Upper lobe of right lung (tissue), 1 donor: ENCODE measurements at regions not wholly inside any gene's neighbourhood (a gene's known extent, or its start where the extent isn't known, plus 50 kb on each side); places are given as distances from the start of the nearest gene placed in this dataset.
A peak's percentile ranks its signal among the peaks of the same experiment; 100 is the strongest.

ENCODE experiments used
- ATAC-seq: fragments of 200-7000 bp; cut with Tn5 transposase; one replicate; pipeline ENCODE4 v1.9.1; 2020; ENCODE audit warnings: mild to moderate bottlenecking, moderate library complexity
- DNase-seq: peaks from one replicate; pipeline ENCODE4 v3.0.0-alpha.2; 2020
- H3K27ac ChIP-seq: fragments of 200-600 bp; one replicate; pipeline ENCODE4 v1.8.0; 2022
- H3K27me3 ChIP-seq: fragments of 200-600 bp; one replicate; pipeline ENCODE4 v1.8.0; 2022; ENCODE audit warnings: mild to moderate bottlenecking
- H3K36me3 ChIP-seq: fragments of 200-600 bp; one replicate; pipeline ENCODE4 v1.8.0; 2022
- H3K4me1 ChIP-seq: fragments of 200-600 bp; one replicate; pipeline ENCODE4 v1.8.0; 2022
- H3K4me3 ChIP-seq: fragments of 200-600 bp; one replicate; pipeline ENCODE4 v1.8.0; 2022; ENCODE audit warnings: mild to moderate bottlenecking
- H3K9me3 ChIP-seq: fragments of 200-600 bp; one replicate; pipeline ENCODE4 v1.8.0; 2022
- CTCF ChIP-seq: fragments of 200-600 bp; IDR thresholded peaks from one replicate; pipeline ENCODE4 v1.8.0; 2022; ENCODE audit warnings: antibody characterized with exemption
- intact Hi-C: fragments of 100-400 bp; cut with DNase I; formaldehyde crosslinking; loops from one replicate; pipeline ENCODE4 v1.11.0; 2022
- donor health status: DM: no; HTN: yes; CAD: no; lungs with severe emphysema.

DNA sequence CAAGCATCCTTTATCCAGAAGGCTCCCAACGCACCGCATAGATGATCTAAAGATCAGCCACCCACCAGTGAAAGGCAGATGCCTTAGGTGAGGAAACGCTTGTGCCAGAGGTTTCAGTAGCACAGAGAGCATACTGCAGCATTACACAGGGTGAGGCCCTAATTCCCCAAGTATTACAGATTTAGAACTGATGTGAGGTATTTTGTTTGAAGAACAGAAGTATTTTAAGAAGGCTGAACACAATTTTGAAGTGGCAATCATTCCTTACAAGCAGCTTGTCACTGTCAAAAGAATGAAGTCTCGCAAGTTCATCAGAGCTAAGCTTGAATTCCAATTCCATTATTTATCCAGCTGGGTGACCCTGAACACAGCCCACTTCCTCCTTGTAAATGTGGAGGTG lies 70.0 kb upstream of the FAT3 start:
- TF ChIP-seq CTCF, result no peak
- Histone ChIP-seq H3K4me1 (peaks cover 11% of the 10 kb centered on the region), H3K4me3 (no peak overlapping the region), H3K27me3 (no peaks in the 10 kb centered on the region), H3K9me3 (no peaks in the 10 kb centered on the region), H3K36me3 (no peaks in the 10 kb centered on the region), H3K27ac (no peak overlapping the region)
- intact Hi-C loops, result no loop called here
- DNase-seq (no peak), ATAC-seq (peak; percentile 84)

- no peak for DNase-seq
- H3K4me1 ChIP-seq, result peaks cover 11% of the 10 kb centered on the region
- H3K36me3 ChIP-seq, result no peaks in the 10 kb centered on the region
- no peak for TF ChIP-seq CTCF
- no peak for ATAC-seq
- intact Hi-C loops, result no loop called here
- H3K27ac ChIP-seq, result no peak overlapping the region
- no peaks in the 10 kb centered on the region for H3K9me3 ChIP-seq
- no peaks in the 10 kb centered on the region for H3K27me3 ChIP-seq
- H3K4me3 ChIP-seq, result no peak overlapping the region
Observed at GRCh38 chr11:92154110-92154509, 70.5 kb upstream of the FAT3 start.

DNA sequence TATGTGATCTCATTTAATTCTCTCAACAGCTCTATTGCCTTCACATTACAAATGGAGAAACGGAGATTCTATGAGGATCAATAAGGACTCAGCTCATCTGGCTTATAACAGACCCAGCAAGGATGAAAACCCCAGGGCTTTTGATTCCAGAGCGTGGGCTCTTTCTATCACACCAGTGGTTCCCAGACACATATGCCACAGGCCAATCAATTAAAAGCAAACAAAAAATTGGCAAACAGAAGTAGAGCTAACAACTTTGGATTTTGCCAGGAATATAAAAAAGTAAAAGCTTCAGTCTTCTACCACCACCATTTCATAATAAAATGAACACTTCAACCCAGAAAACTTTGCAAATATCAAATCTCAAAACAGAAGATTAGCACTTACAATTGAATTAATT lies 71.1 kb upstream of the FAT3 start:
- H3K36me3 ChIP-seq, result no peaks in the 10 kb centered on the region
- no peaks in the 10 kb centered on the region for H3K27me3 ChIP-seq
- H3K27ac ChIP-seq, result no peak overlapping the region
- peaks cover 11% of the 10 kb centered on the region for H3K4me1 ChIP-seq
- DNase-seq (no peak), ATAC-seq (no peak)
- no peak overlapping the region for H3K4me3 ChIP-seq
- H3K9me3 ChIP-seq, result no peaks in the 10 kb centered on the region
- intact Hi-C loops, result no loop called here
- TF ChIP-seq CTCF, result no peak

DNA sequence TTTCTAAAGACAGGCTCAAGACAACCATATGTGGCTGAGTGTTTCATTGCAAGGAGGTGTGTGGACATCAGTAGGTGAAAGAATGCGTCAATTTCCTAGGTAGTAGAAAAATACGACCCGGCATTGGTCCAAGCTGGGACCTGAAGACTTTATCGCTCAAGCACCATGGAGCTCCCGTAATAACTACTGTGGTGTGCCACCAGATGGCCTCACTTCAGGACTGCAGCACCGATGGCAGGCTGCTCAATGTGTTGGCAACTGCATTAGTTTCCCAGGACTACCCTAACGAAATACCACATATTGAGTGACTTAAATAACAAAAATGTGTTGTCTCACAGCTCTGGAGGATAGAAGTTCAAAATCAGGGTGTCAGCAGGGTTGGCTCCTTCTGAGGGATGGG lies 72.4 kb upstream of the FAT3 start:
- Histone ChIP-seq H3K4me3 (no peak overlapping the region), H3K27ac (no peak overlapping the region), H3K9me3 (no peaks in the 10 kb centered on the region), H3K27me3 (no peaks in the 10 kb centered on the region), H3K4me1 (peaks cover 11% of the 10 kb centered on the region), H3K36me3 (no peaks in the 10 kb centered on the region)
- TF ChIP-seq CTCF, result no peak
- DNase-seq (no peak), ATAC-seq (no peak)
- intact Hi-C loops, result no loop called here

DNA sequence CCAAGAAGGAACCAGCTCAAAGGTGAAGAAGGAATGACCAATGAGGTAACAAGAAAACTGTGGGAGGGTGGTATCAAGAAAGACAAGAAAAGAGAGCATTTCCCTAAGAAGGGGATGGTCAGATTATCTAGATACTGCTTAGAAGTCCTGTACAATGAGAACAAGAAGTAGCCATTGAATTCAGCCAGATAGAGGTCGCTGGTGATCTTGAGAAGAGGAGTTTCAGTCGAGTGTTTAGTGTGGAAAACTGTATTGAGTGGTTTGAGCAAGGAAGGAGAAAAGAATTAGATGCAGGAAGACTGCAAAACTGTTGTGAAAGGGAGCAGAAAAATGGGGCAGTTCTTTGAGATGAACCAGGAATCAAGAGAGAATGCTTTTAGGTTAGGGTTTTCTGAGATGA lies 74.6 kb upstream of the FAT3 start:
- Histone ChIP-seq H3K36me3 (no peaks in the 10 kb centered on the region), H3K4me3 (no peak overlapping the region), H3K9me3 (no peaks in the 10 kb centered on the region), H3K27ac (no peak overlapping the region), H3K4me1 (peaks cover 6% of the 10 kb centered on the region), H3K27me3 (no peaks in the 10 kb centered on the region)
- ATAC-seq, result no peak
- TF ChIP-seq CTCF, result no peak
- intact Hi-C loops, result no loop called here
- DNase-seq, result no peak

DNA sequence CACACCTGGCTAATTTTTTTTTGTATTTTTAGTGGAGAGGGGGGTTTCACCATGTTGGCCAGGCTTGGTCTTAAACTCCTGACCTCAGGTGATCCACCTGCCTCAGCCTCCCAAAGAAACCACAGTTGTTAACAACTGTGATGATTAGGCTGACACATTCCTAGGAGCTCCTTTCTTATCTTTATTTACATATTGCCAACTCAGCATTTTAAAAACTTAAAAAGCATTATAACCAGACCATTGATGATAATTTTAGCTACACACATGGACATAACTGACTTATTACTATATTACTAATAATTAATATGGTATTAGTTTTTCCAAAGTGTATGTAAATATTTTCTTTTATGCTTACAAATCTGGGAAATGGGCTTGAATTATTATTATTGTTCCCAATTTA lies 82.9 kb upstream of the FAT3 start:
- Histone ChIP-seq H3K36me3 (no peaks in the 10 kb centered on the region), H3K9me3 (no peaks in the 10 kb centered on the region), H3K4me3 (no peak overlapping the region), H3K4me1 (no peaks in the 10 kb centered on the region), H3K27me3 (no peaks in the 10 kb centered on the region), H3K27ac (no peak overlapping the region)
- DNase-seq (no peak), ATAC-seq (no peak)
- intact Hi-C loops, result no loop called here
- TF ChIP-seq CTCF, result no peak
